ENCODE measurements at regions not wholly inside any gene's neighbourhood (a gene's known extent, or its start where the extent isn't known, plus 50 kb on each side); places are given as distances from the start of the nearest gene placed in this dataset.

- H3K9ac ChIP-seq (ENCODE audit: low read length): peak overlapping the region; percentile 39
- H3K4me1 ChIP-seq (ENCODE audit: control insufficient read depth in 2 of 2, insufficient read depth in 2 of 2, low read length in 2 of 2): peaks cover 7 to 19% of the 10 kb centered on the region in 2 donors
- peak overlapping the region in 1 of 5 experiments; percentile 30 for H3K4me3 ChIP-seq (ENCODE audit: control extremely low read depth in 1 of 5, extremely low read depth in 1 of 5, insufficient read depth in 1 of 5, low read depth in 2 of 5, low read length in 4 of 5)
- peaks cover 19% of the 10 kb centered on the region for H3K4me1 Mint-ChIP-seq
- CTCF ChIA-PET: no interaction called here
- H3K9me3 ChIP-seq (ENCODE audit: control extremely low read depth in 1 of 3, control insufficient read depth in 2 of 3, insufficient read depth in 1 of 3, low read length in 2 of 3): no peaks in the 10 kb centered on the region
- H3K4me3 Mint-ChIP-seq: peak overlapping the region; percentile 59
- H3K27me3 ChIP-seq (replicated peaks in 1 of 4; ENCODE audit: control extremely low read depth in 1 of 4, control insufficient read depth in 3 of 4, insufficient read depth in 4 of 4, low read length in 3 of 4): no peaks in the 10 kb centered on the region
- 0% methylated on average over 1 of the region's 4 CpGs for WGBS (ENCODE audit: insufficient coverage)
- H3K79me2 ChIP-seq (ENCODE audit: control insufficient read depth, insufficient read depth, low read length): no peaks in the 10 kb centered on the region
- peaks cover 2% of the 10 kb centered on the region for H3K9me3 Mint-ChIP-seq (ENCODE audit: insufficient read depth)
- TF ChIP-seq EZH2 (IDR thresholded peaks at IDR 0.05; ENCODE audit: borderline replicate concordance, insufficient read depth, low read depth, low read length, poor library complexity, severe bottlenecking): no peak
- TF ChIP-seq, protein P1, sequence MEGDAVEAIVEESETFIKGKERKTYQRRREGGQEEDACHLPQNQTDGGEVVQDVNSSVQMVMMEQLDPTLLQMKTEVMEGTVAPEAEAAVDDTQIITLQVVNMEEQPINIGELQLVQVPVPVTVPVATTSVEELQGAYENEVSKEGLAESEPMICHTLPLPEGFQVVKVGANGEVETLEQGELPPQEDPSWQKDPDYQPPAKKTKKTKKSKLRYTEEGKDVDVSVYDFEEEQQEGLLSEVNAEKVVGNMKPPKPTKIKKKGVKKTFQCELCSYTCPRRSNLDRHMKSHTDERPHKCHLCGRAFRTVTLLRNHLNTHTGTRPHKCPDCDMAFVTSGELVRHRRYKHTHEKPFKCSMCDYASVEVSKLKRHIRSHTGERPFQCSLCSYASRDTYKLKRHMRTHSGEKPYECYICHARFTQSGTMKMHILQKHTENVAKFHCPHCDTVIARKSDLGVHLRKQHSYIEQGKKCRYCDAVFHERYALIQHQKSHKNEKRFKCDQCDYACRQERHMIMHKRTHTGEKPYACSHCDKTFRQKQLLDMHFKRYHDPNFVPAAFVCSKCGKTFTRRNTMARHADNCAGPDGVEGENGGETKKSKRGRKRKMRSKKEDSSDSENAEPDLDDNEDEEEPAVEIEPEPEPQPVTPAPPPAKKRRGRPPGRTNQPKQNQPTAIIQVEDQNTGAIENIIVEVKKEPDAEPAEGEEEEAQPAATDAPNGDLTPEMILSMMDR (IDR thresholded peaks at IDR 0.05): no peak
- H3K27ac ChIP-seq (ENCODE audit: low read length in 2 of 2): peak overlapping the region in 1 of 2 donors; percentile 45
- H2AFZ ChIP-seq (ENCODE audit: insufficient read depth, low read depth, low read length, poor library complexity, severe bottlenecking): peak overlapping the region; percentile 61
- H3K27me3 Mint-ChIP-seq: no peaks in the 10 kb centered on the region
- POLR2A ChIA-PET: no interaction called here
- DNase-seq (peak; percentile 18), ATAC-seq (ENCODE audit: low read depth) (peak; percentile 41)
- no peaks in the 10 kb centered on the region for H3K36me3 ChIP-seq (replicated peaks in 1 of 2; ENCODE audit: control extremely low read depth in 1 of 2, control insufficient read depth in 1 of 2, extremely low read depth in 1 of 2, insufficient read depth in 2 of 2, low read length in 1 of 2)
- H3K27ac Mint-ChIP-seq: peak overlapping the region; percentile 69
- peak overlapping the region; percentile 55 for H3K4me2 ChIP-seq (replicated peaks; ENCODE audit: low read depth, low read length, poor library complexity, severe bottlenecking)
- no peaks in the 10 kb centered on the region for H4K20me1 ChIP-seq (ENCODE audit: control insufficient read depth, insufficient read depth, low read length, poor library complexity, severe bottlenecking)
- intact Hi-C loops (cut with micrococcal nuclease): no loop called here
These were observed 70.1 kb upstream of the PICALM start for GRCh38 chr11:86138958-86139357.

GRCh38 chr11:86136538-86136937 lies 67.7 kb upstream of the PICALM start:
- WGBS (ENCODE audit: insufficient coverage): 94% methylated on average over 2 of the region's 2 CpGs
- Mint-ChIP-seq H3K27me3 (no peaks in the 10 kb centered on the region), H3K4me1 (peaks cover 13% of the 10 kb centered on the region), H3K27ac (no peak overlapping the region), H3K4me3 (no peak overlapping the region), H3K9me3 (ENCODE audit: insufficient read depth) (no peaks in the 10 kb centered on the region)
- no peak overlapping the region for H2AFZ ChIP-seq (ENCODE audit: insufficient read depth, low read depth, low read length, poor library complexity, severe bottlenecking)
- H3K27ac ChIP-seq (ENCODE audit: low read length in 2 of 2): no peak overlapping the region
- no peaks in the 10 kb centered on the region for H3K36me3 ChIP-seq (replicated peaks in 1 of 2; ENCODE audit: control extremely low read depth in 1 of 2, control insufficient read depth in 1 of 2, extremely low read depth in 1 of 2, insufficient read depth in 2 of 2, low read length in 1 of 2)
- no peak overlapping the region for H3K4me3 ChIP-seq (ENCODE audit: control extremely low read depth in 1 of 5, extremely low read depth in 1 of 5, insufficient read depth in 1 of 5, low read depth in 2 of 5, low read length in 4 of 5)
- H3K27me3 ChIP-seq (replicated peaks in 1 of 4; ENCODE audit: control extremely low read depth in 1 of 4, control insufficient read depth in 3 of 4, insufficient read depth in 4 of 4, low read length in 3 of 4): no peaks in the 10 kb centered on the region
- H3K9ac ChIP-seq (ENCODE audit: low read length): no peak overlapping the region
- intact Hi-C loops (cut with micrococcal nuclease): no loop called here
- no peaks in the 10 kb centered on the region for H4K20me1 ChIP-seq (ENCODE audit: control insufficient read depth, insufficient read depth, low read length, poor library complexity, severe bottlenecking)
- ChIA-PET POLR2A (no interaction called here), CTCF (no interaction called here)
- TF ChIP-seq EZH2 (IDR thresholded peaks at IDR 0.05; ENCODE audit: borderline replicate concordance, insufficient read depth, low read depth, low read length, poor library complexity, severe bottlenecking): no peak
- DNase-seq: no peak
- no peak for ATAC-seq (ENCODE audit: low read depth)
- H3K79me2 ChIP-seq (ENCODE audit: control insufficient read depth, insufficient read depth, low read length): no peaks in the 10 kb centered on the region
- no peak overlapping the region for H3K4me2 ChIP-seq (replicated peaks; ENCODE audit: low read depth, low read length, poor library complexity, severe bottlenecking)
- H3K4me1 ChIP-seq (ENCODE audit: control insufficient read depth in 2 of 2, insufficient read depth in 2 of 2, low read length in 2 of 2): peaks cover 7 to 12% of the 10 kb centered on the region in 2 donors
- H3K9me3 ChIP-seq (ENCODE audit: control extremely low read depth in 1 of 3, control insufficient read depth in 2 of 3, insufficient read depth in 1 of 3, low read length in 2 of 3): no peaks in the 10 kb centered on the region
